Stimulated activated CD4-positive, alpha-beta T cell treated with anti-CD3 and anti-CD28 coated beads, TNF-alpha, amount 100 ng/mL, for 4 hours (primary cell): ENCODE measurements at regions not wholly inside any gene's neighbourhood (a gene's known extent, or its start where the extent isn't known, plus 50 kb on each side); places are given as distances from the start of the nearest gene placed in this dataset.
"Not testable (repeated sequence)": the region's sequence is repeated elsewhere in the genome, so short reads cannot be mapped to it uniquely, and the experiment has no call there.

Source experiments
- DNase-seq, 3 experiments: peaks; one replicate each; pipeline ENCODE4 v3.0.0-alpha.2; 2020; ENCODE audit warnings: low read depth in 3 of 3

DNA sequence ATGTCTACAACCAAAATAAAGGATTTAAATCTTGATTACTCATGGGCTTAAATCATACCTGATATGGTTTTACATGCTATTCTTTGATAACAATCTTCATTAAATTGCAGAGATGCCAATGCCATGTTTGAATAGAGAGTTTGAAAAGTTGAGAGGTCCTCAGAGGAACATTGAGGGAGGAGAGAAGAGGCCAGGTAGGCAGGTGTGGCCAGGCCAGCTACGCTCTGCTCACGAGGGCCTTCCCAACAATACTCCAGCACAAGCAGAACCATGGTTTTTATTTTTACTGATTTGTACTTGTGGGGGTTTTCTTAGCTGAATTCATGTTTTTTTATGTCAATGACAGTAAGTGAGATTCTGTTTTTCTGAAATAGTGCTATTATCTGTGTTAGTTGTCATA, 158.1 kb upstream of the RFC3 start:
- DNase-seq = no peak

DNA sequence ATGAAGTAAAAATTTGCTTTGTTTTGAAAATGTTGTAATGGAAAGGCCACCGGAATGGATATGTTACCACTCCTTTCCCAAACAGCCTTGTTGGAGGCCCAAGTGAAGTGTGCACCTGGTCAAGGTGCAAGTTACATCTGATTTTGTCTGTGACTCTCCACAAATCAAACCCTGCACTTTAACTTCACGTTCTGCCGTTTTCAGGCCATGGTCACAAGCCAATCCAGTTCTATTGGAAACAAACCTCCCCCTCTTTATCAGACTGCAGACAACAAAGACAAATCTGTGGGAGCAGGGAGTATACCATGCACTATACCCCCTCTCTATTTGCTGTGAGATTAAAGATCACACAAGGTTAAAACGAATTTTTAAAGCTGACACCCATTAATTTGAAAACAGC, 155.6 kb upstream of the RFC3 start:
- DNase-seq = no peak

DNA sequence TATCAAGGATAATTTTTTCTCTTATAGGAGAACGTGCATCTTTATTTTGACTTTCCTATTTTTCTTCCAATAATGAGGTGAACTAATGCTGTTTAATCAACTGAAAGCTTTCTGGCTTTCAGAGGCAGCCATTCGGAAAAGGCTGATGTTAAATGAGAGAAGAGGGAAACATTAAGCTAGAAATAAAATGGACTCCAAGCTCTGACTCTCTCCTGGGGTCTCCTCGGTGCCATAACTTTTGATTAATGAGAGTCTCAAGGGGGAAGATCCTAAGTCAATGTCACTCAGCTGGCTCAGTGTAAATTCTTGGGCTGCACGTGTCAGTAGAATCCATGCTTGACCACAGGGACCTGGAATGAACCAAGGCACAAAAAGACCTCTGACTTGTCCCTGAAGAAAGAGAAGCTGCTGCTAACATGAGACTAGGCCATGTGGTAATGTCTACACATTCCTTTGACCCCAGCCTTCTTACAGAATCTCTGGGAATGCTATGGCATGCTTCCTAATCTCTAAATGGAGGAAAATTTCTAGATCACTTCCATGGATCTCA, 152.2 kb upstream of the RFC3 start:
- no peak for DNase-seq

DNA sequence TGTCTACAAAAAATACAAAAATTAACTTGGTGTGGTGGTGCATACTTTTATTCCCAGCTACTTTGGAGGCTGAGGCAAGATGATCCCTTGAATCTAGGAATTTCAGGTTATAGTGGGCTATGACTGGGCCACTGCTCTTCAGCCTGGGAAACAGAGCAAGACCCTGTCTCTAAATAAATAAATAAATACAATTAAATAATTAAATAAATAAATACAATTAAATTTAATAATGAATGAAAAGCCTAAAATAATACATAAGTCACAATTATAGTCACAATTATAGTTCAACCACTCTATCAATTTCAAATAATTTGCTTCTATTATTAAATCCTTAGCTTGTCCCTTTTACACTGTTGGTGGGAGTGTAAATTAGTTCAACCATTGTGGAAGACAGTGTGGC, 146.4 kb upstream of the RFC3 start:
- no peak for DNase-seq

DNA sequence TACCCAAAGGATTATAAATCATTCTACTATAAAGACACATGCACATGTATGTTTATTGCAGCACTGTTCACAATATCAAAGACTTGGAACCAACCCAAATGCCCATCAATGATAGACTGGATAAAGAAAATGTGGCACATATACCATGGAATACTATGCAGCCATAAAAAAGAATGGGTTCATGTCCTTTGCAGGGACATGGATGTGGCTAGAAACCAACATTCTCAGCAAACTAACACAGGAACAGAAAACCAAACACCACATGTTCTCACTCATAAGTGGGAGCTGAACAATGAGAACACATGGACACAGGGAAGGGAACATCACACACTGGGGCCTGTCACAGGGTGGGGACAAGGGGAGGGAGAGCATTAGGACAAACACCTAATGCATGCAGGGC, 145.9 kb upstream of the RFC3 start:
- DNase-seq = not testable (repeated sequence)

DNA sequence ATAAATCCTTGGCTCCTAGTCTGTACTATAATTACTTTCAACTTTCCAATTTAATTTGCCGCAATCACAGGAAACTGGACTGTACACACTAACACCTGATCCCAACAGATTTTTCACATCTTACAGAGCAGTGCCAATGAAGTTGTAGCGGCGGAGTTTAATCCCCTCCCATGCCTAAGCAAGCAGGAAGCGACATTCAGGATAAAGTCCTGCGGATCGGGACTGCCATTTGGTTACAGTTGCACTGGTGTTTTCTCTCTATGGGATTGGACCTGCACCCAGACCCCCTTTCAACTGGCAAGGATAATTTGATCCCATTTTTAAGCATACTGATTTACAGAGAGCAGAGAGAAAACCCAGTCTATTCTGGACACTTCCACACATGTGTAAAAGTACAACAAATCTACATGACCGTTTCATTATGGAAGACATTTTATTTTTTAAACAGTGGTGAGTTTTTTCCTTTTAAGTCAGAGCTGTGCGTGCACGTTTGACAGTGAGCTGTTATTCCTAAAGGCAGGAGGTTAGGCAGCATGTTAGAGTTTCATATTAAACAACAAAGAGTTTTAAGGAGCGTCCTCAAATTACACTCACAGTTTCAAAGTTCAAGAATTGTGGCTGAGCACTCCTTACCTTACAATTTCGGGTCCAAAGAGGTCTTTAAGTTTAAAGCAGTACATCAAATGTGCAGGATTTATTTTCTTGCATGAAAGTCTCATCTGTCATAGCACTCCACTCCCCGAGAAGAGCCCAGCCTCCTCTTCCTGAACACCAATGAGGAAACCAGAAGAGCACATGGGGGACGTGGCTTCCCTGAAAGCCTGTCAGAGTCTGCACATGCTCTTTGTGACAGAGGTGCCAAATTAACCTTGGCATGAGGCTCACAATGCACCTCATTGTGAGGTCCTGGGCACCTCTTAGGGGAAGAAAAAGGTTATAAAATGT, 141.6 kb upstream of the RFC3 start:
- no peak for DNase-seq

DNA sequence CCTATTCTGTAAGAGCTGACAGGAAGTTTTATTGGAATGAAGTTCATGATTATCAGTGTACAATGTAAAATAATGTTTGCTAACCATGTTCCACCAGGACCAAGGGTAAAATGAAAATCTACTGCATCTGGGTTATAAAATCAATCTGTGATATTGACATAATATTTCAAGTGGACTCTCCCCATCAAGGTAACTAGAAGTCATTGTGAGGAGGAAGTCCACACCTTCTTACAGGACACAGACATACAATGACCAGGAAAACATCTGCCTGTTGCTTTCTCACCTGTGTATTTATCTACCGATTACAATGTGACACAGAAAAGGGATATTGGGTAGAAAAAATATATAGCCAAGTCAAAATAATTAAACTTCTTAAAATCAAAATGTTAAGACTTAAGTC, 140.7 kb upstream of the RFC3 start:
- no peak for DNase-seq

DNA sequence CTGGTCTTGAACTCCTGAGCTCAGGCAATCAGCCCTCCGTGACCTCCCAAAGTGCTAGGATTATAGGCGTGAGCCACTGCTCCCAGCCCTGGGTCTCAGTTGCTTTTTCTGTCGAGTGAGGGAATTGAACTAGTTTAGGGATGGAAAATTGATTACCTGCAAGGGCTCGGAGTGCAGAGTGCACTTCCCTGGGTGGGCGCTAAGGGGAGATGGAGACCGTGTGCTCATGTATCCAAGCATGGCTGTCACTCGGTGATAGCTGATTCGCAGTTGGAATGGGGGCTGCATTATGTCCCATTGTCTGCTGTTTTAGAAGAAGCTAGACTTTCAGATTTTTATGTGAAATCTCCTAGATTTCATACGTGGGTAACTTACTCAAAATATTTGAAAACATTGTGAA, 139.9 kb upstream of the RFC3 start:
- DNase-seq = no peak

DNA sequence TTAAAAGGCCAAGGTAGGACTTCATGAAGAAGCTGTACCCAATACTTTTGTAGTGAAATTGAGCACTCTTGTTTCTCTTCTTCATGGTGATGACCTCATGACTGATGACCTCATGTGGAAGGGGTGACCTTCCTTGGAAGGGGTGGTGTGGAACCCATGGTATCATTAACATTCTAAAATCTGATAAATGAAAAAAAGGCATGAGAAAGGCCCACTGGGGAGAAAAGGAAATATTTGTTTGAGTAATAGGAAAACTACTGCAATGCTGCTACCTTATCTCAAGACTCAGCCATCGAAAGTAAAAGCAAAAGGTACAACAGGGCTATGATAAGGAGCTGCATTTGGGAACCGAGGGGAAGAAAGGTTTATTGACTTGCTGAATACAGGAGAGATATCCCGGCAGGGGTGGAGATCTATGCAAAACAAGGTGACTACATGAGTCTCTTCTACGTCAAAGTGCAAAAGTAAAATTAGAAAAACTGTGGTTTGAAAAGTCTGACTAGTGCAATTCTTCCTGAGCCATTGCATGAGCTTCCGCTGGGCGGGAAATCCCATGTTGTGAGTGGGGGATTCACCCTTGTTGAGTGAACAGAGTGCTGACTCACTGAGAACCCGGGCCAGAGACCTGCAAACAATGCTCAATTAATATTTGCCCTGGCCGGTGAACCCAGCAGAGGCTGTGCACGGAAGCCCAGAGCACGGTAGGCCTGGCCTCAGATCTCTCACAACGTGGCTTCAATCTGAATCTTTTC, 138.9 kb upstream of the RFC3 start:
- DNase-seq = peak; percentile 44 to 52 (median 47)

DNA sequence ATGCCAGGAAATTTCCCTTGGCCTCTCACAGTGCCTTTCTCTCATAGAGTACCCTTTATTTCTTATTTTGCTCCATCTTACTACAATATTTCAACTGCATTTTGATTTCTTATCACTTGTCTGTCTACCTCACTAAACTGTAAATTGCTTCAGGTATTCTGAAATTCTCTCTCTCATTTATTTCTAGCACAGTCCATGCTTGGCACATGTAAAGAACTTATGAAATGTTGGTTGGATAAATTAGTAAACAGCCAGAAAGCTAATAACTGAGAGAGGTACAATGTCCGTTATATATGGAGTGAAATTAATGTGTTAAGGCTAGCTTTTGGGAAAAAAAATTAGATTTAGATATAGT, 138.3 kb upstream of the RFC3 start:
- no peak for DNase-seq

DNA sequence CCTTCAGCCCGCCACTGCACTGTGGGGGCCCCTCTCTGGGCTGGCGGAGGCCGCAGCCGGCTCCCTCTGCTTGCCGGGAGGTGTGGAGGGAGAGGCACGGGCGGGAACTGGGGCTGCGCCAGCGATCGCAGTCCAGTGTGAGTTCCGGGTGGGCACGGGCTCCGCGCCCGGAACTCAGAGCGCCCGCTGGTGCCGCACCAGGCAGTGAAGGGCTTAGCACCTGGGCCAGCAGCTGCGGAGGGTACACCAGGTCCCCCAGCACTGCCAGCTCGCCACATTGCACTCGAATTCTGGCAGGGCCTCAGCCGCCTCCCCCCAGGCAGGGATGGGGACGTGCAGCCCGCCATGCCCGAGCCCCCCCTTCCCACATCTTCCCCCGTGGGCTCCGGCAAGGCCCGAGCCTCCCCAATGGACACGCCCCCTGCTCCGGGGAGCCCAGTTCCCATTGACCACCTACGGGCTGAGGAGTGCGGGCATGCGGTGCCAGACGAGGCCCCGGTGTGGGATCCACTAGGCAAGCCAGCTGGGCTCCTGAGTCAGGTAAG, 135.9 kb upstream of the RFC3 start:
- no peak for DNase-seq

DNA sequence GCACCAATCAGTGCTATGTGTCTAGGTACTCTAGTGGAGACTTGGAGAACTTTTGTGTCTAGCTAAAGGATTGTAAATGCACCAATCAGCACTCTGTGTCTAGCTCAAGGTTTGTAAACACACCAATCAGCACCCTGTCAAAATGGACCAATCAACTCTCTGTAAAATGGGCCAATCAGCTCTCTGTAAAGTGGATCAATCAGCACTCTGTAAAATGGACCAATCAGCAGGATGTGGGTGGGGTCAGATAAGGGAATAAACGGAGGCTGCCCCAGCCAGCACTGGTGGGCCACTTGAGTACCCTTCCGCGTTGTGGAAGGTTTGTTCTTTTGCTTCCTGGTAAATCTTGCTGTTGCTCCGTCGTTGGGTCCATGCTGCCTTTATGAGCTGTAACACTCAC, 135.3 kb upstream of the RFC3 start:
- DNase-seq = not testable (repeated sequence)

DNA sequence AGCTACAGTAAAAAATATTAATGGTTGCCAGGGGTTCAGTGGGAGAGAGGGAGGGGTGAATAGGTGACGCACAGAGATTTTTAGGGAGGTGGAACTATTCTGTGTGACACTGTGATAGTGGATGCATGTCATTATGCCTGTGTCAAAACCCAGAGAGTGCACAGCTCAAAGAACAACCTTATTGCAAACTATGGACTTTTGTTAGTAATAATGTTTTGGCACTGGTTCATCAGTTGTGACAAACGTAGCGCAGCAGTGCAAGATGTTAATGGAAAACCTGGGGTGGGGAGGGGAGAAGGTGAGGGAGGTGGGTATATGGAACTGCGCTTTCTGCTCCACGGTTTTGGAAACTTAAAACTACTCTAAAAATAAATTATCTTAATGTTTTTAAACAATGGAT, 134.6 kb upstream of the RFC3 start:
- DNase-seq = no peak

DNA sequence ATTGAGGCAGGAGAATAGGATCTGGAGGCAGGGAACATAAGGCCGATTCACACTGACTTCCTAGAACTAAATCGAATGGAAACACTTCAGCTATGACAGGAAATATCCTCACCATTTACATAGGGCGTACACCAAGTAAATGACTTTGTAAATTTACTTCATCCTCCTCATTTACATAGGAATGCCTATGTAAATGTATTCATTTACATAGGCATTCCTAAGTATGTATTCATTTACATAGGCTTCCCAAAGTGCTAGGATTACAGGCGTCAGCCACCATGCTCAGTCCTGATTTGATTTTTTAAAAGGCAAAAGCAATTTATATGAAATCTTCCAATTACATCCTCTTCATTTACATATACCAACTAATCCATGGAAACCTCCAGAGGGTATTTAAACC, 133.1 kb upstream of the RFC3 start:
- DNase-seq = no peak

DNA sequence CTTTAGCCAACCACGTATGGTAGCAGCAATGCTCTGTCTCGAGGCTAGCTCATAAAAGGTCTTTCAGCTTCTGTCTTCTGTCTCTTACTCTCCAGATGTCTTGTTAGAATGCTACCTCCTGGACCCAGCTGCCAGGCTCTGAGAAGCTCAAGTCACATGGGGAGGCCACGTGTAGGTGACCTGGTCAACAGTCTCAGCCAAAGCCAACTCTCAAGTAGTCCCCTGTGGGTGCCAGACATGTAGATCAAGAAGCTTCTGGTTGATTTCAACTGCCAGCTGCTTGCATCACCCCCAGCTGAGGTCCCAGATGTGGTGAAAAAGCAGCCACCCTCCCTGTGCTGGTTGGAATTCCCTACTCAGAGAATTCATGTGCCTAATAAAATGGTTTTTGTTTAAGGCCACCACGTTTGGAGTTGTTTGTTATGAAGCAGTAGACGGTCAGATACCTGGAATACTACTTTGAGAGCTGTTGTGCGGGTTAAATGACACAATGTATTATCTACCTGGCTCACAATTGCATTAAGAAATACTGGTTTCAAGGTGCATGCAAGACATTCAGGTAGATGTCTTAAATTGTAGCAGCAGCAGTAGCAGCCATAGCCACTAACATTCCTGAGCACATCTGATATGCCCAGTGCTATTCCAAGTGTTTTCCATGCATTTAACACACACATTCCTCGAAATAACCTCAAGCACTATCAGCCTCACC, 131.0 kb upstream of the RFC3 start:
- DNase-seq = no peak

DNA sequence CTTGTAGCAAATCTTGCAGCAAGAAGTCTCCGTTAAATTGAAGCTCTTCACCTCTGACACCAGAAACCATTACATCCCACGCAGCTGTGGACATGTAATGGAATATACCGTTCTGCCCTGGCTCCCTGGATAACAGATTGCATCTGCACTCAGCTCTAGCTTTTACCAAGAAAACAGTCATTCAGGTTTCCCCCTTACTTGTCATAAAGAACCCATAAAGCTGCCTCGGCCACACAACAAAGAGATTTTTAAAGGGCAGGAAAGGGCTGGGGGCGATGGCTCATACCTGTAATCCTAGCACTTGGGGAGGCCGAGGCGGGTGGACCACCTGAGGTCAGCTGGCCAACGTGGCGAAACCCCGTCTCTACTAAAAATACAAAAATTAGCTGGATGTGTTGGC, 127.6 kb upstream of the RFC3 start:
- no peak for DNase-seq

DNA sequence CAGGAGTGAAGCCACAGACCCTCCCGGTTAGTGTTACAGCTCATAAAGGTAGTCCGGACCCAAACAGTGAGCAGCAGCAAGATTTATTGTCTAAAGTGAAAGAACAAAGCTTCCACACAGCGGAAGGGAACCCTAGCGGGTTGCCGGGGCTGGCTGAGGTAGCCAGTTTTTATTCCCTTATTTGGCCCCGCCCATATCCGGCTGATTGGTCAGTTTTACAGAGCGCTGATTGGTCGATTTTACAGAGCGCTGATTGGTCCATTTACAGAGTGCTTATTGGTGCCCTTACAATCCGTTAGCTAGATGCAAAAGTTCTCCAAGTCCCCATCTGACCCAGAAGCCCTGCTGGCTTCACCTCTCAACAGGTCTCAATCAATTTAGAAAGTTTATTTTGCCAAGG, 126.0 kb upstream of the RFC3 start:
- DNase-seq = no peak

DNA sequence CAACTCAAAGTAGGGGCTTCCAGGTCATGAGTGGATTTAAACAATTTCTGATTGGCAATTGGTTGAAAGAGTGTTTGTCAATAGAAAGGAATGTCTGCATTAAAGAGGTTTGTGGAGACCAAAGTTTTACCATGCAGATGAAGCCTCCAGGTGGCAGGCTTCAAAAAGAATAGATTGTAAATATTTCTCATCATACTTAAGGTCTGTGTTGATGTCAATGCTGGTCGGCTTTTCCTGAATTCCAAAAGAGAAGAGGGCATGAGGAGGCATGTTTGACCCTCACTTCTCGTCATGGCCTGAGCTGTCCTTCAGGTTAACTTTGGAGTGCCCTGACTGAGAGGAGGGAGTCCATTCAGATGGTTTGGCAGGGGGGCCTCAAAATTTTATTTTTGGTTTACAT, 125.4 kb upstream of the RFC3 start:
- DNase-seq = no peak

DNA sequence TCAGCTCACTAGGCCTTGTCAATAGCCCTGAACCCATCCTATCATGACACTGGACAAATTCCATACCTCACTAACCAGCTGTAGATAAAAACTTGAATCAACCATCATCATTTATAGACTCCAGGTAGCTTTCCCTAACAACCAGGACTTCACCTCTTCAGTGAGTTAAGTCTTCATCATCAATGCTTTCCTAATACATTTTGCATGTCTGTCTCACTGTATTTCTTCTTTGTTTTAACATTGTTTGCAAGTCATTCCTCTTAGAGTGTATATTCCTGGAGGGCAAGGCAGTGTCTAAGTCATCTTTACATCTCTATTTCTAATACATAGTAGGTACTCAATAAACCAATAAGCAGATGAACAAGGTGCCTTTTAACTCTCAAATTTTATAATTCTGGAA, 123.4 kb upstream of the RFC3 start:
- DNase-seq = no peak

DNA sequence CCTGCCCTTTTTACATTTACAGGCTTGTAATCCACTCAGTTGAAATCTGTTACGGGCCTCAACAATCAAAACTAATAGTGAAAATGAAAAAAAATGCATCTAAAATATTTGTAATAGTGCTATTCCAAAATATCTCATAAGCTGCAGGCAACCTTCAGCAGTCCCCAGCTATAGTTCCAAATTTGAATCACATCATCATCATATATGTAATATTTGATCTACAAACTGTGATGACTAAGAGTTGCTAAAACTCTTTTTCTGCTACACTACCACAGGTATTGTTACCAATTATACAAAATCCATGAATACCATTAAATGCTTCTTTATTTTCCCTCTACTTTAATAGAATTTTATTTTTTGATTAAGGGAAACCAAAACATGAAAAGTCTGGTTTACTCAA, 121.4 kb upstream of the RFC3 start:
- no peak for DNase-seq

DNA sequence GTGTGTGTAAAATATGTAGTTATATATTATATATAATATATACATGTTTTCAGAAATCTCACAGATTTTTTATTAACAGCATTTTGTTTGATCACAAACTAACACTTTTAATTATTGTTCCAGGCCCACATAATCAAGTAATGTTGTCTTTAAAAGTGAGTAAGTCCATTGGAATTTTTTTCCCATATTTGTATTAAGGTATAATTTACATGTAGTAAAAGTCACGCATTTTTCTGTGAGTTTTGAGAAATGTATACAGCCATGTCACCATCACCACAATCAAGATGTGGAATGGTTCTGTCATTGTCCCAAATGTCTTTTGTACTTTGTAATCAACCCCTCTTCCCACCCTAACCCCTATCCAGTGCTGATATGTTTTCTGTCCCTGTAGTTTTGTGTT, 120.0 kb upstream of the RFC3 start:
- DNase-seq = no peak

DNA sequence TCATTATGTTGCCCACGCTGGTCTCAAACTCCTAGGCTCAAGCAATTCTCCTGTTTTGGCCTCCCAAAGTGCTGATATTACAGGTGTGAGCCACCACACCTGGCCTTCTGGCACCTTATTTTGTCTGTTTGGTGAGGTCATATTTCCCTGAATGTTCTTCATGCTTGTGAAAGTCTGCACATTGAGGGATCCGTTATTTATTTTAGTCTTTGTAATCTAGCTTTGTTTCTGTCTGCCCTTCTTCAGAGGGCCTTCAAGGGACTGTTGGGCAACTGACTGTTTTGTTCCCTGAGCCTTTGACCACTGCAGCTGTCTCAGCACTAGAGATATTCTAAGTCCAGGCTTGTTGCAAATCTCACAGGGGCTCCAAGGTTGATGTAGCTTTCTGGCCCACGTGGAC, 110.5 kb upstream of the RFC3 start:
- DNase-seq = no peak
